Peyer's patch (tissue), 4 donors: ENCODE measurements at regions not wholly inside any gene's neighbourhood (a gene's known extent, or its start where the extent isn't known, plus 50 kb on each side); places are given as distances from the start of the nearest gene placed in this dataset.

Source experiments
- DNase-seq, 3 donors: peaks; one replicate each; pipeline ENCODE4 v3.0.0-alpha.2; 2017 to 2019
- H3K27ac ChIP-seq, 4 donors: fragments of 200-600 bp; sonication (generic); one replicate each; pipeline ENCODE4 v1.5.1; 2016 to 2019
- H3K27me3 ChIP-seq, 2 donors: fragments of 200-600 bp; sonication (generic); one replicate each; pipeline ENCODE4 v1.5.1; 2019
- H3K36me3 ChIP-seq, 3 donors: fragments of 200-600 bp; sonication (generic); one replicate each; pipeline ENCODE4 v1.5.1; 2016 to 2019
- H3K4me1 ChIP-seq, 4 donors: fragments of 200-600 bp; sonication (generic); one replicate each; pipeline ENCODE4 v1.5.1; 2016 to 2019
- H3K4me3 ChIP-seq, 4 donors: fragments of 200-600 bp; sonication (generic); 1 replicate in 3 of 4; 2 replicates in 1 of 4; pipeline ENCODE4 v1.5.1; 2016 to 2019; ENCODE audit warnings: mild to moderate bottlenecking in 1 of 4
- H3K9me3 ChIP-seq, 4 donors: fragments of 200-600 bp; sonication (generic); one replicate each; pipeline ENCODE4 v1.5.1; 2016 to 2019; ENCODE audit warnings: mild to moderate bottlenecking in 1 of 4
- CTCF ChIP-seq, 6 experiments: fragments of 450-650 bp in 4 of 6; fragments of 200-600 bp in 2 of 6; sonication (generic) in 1 of 6; IDR thresholded peaks; one replicate each; pipeline ENCODE4 v1.5.1; 2017 to 2019; ENCODE audit warnings: antibody characterized with exemption in 6 of 6, mild to moderate bottlenecking in 3 of 6, moderate library complexity in 1 of 6
- POLR2A ChIP-seq, 2 donors: fragments of 450-650 bp; IDR thresholded peaks; one replicate each; pipeline ENCODE4 v1.5.1; 2017; ENCODE audit warnings: antibody characterized with exemption in 2 of 2, mild to moderate bottlenecking in 2 of 2, moderate library complexity in 2 of 2

GRCh38 chr12:129959889-129960288, 56.1 kb upstream of the TMEM132D start:
- no peak for DNase-seq
- Histone ChIP-seq H3K9me3 (no peaks in the 10 kb centered on the region), H3K4me1 (no peaks in the 10 kb centered on the region), H3K4me3 (no peak overlapping the region), H3K27ac (no peak overlapping the region), H3K27me3 (no peaks in the 10 kb centered on the region), H3K36me3 (no peaks in the 10 kb centered on the region)
- TF ChIP-seq POLR2A (IDR thresholded peaks at IDR 0.05), result no peak
- no peak for TF ChIP-seq CTCF (IDR thresholded peaks at IDR 0.05)

GRCh38 chr12:129961091-129961490, 57.3 kb upstream of the TMEM132D start:
- Histone ChIP-seq H3K9me3 (no peaks in the 10 kb centered on the region), H3K4me3 (no peak overlapping the region), H3K4me1 (no peaks in the 10 kb centered on the region), H3K27me3 (no peaks in the 10 kb centered on the region), H3K36me3 (no peaks in the 10 kb centered on the region), H3K27ac (no peak overlapping the region)
- no peak for DNase-seq
- TF ChIP-seq CTCF (IDR thresholded peaks at IDR 0.05), result no peak

GRCh38 chr12:129961856-129962255, 58.0 kb upstream of the TMEM132D start:
- H3K4me1 ChIP-seq, result no peaks in the 10 kb centered on the region
- no peak overlapping the region for H3K27ac ChIP-seq
- no peaks in the 10 kb centered on the region for H3K36me3 ChIP-seq
- no peaks in the 10 kb centered on the region for H3K9me3 ChIP-seq
- no peak overlapping the region for H3K4me3 ChIP-seq
- no peak for TF ChIP-seq CTCF (IDR thresholded peaks at IDR 0.05)
- TF ChIP-seq POLR2A (IDR thresholded peaks at IDR 0.05), result no peak
- no peak for DNase-seq
- H3K27me3 ChIP-seq, result no peaks in the 10 kb centered on the region

- TF ChIP-seq POLR2A (IDR thresholded peaks at IDR 0.05) (no peak), CTCF (IDR thresholded peaks at IDR 0.05) (no peak)
- no peaks in the 10 kb centered on the region for H3K36me3 ChIP-seq
- H3K27ac ChIP-seq, result no peak overlapping the region
- no peaks in the 10 kb centered on the region for H3K27me3 ChIP-seq
- no peak for DNase-seq
- H3K4me1 ChIP-seq, result no peaks in the 10 kb centered on the region
- no peak overlapping the region for H3K4me3 ChIP-seq
- H3K9me3 ChIP-seq, result no peaks in the 10 kb centered on the region
Observed at GRCh38 chr12:129964300-129964699, 60.5 kb upstream of the TMEM132D start.

GRCh38 chr12:129964826-129965457, 61.1 kb upstream of the TMEM132D start:
- no peaks in the 10 kb centered on the region for H3K36me3 ChIP-seq
- no peak for DNase-seq
- H3K9me3 ChIP-seq, result no peaks in the 10 kb centered on the region
- TF ChIP-seq POLR2A (IDR thresholded peaks at IDR 0.05), result no peak
- no peaks in the 10 kb centered on the region for H3K27me3 ChIP-seq
- no peaks in the 10 kb centered on the region for H3K4me1 ChIP-seq
- no peak overlapping the region for H3K4me3 ChIP-seq
- no peak overlapping the region for H3K27ac ChIP-seq

GRCh38 chr12:129966146-129966995, 62.5 kb upstream of the TMEM132D start:
- Histone ChIP-seq H3K36me3 (no peaks in the 10 kb centered on the region), H3K9me3 (no peaks in the 10 kb centered on the region), H3K4me3 (no peak overlapping the region), H3K27ac (no peak overlapping the region), H3K27me3 (no peaks in the 10 kb centered on the region), H3K4me1 (no peaks in the 10 kb centered on the region)
- TF ChIP-seq POLR2A (IDR thresholded peaks at IDR 0.05) (no peak), CTCF (IDR thresholded peaks at IDR 0.05) (no peak)
- DNase-seq, result no peak
